IPS-NIHi11 (cell line): ENCODE measurements at regions not wholly inside any gene's neighbourhood (a gene's known extent, or its start where the extent isn't known, plus 50 kb on each side); places are given as distances from the start of the nearest gene placed in this dataset.

ENCODE experiments used
- DNase-seq: peaks from one replicate; pipeline ENCODE4 v3.0.0; 2012; ENCODE audit warnings: mixed read lengths, low spot score

GRCh38 chr2:62302631-62303435 is 106.9 kb downstream of the B3GNT2 start:
- no peak for DNase-seq

DNA sequence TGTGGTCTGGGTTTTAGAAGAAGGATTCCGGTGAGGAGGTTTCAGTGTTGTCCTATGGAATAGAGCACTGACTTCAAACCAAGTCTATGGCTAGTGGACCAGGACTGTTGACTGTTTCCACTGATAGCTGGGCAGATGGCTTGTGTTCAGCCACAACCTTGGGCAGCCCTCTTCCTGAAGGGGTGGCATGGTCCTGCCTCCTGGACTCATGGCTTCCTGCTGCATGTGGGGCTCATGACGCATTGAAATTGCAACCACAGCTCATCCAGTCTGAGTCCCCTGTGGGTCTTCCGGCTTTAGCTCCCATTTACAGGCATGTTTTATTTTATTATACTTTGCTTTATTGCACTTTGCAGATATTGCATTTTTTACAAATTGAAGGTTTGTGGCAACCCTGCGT is 105.0 kb downstream of the B3GNT2 start:
- DNase-seq, result no peak

DNA sequence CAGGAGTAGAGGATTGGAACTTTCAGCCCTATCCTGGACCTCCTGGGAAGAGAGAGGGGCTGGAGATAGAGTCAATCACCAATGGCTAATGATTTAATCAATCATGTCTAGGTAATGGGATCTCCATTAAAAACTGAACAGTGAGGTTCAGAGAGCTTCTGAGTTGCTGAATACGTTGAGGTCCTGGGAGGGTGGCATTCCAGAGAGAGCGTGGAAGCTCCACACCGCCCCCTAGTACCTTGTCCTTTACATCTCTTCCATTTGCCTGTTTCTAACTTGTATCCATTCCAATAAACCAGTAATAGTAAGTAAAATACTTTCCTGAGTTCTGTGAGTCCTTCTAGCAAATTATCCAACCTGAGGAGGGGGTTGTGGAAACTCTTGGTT is 101.7 kb downstream of the B3GNT2 start:
- DNase-seq, result peak; percentile 61

DNA sequence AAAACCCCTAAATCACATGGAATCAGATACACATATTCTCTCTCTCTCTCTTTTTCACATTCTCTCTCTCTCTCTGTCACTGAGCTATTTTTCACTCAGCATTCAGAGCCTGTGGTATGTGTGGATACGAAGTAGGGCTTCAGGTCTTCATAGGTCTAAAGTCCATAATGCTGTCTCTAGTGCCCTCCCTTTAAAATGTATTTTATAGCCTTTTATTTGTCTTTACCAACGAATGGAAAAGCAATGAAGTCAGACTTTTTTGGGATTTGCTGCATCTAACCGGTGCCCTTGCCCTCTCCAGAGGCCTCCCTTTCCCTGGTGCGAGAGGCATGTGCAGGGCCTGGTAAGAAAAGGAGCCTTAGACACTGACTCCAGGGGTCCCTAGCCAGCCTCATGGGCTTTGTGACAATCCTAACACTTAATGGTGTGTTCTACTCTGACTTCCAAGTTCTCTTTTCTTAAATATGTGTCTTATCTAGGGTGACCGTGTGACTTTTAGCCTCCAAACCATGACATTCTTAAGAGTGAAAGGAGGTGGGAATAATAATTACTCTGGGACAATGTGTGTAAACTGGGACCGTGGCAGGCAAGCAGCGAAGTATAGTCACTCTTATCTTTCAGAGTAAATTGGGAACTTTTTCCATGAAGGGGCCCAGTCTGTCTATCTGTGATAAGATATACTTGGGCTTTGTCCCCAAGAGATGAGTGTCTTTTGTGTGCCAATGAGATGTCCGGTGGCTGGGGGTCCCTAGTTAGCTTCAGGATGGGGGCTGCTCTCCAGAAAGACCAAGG is 101.1 kb downstream of the B3GNT2 start:
- no peak for DNase-seq

DNA sequence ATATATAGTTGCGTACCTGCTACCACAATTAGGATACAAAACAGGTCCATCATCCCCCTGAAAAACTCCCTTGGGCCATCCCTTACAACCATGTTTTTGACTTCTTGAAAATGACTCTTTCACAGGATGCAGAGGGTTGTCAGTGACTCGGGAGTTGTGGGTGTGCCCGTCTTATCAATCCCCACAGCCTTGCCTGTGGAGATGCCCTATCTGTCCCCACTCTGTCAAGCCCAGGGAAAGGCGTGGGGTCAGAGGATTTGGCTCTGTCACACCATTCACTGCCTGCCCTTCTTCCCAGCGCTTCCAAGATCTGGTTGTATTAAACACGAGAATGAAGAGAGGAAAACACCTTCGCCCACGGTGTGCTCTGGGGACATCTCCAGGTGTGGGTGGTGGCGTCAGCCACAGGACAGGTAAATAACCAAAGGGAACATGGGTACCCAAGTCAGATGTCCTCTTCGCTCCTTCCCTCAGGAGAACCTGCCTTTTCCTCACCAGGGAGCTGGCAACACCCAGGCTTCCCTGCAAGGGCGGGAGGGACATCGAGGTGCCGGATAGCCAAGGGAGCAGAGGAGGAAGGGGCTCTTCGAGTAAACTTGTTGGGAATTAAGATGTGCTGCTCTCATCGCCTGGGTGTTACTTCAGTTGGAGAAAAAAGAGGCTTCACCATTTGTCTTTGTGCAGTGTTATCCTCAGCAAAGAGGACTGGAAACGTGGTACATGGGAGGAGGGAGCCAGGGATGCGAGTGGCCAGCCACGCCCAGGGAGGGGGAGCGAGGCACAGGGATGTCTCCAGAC is 100.3 kb downstream of the B3GNT2 start:
- no peak for DNase-seq

- peak; percentile 87 for DNase-seq
These were observed 97.8 kb downstream of the B3GNT2 start for GRCh38 chr2:62293490-62294271.

DNA sequence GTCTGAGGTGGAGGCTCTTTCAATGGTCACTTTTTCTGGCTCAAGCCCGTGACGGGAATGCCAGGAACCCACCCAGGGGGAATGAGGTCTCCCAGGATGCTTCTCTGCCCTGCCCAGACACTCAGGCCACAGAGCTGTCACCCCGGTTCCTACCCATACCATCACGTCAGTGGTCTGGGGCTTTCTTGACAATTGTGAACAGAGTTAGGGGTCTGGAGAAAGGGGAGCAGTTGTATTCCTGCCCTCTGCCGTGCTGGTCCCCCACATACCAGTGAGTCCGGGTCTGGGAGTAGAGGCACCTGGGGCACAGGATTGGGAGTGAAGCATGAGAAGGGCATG is 97.2 kb downstream of the B3GNT2 start:
- no peak for DNase-seq

- no peak for DNase-seq
These were observed 96.3 kb downstream of the B3GNT2 start for GRCh38 chr2:62292190-62292589.

DNA sequence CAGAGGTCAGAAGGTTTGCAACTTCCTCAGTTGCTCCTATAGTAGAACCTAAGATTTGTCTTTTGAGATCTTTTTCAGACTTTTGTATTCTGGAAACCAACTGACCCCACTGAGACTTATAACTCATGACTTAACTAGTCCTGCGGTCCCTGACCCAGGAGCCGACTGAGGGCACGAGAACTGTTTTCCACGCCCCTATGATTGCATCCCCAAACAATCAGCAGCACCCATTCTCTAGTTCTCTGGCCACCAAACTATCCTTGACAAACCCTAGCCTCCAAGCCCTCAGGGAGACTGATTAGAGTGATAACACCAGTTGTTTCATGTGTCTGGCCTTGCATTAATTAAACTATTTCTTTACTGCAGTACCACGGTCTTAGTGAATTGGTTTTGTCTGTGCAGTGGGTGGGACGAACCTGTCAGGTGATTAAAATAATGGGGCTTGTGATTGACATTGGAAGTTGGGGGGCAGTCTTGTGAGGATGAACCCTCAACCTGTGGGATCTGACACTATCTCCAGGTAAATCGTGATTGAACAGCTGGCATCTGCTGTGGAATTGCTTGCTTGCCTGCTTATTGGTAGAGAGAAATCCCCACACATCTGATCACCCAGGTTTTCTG is 95.7 kb downstream of the B3GNT2 start:
- no peak for DNase-seq

DNA sequence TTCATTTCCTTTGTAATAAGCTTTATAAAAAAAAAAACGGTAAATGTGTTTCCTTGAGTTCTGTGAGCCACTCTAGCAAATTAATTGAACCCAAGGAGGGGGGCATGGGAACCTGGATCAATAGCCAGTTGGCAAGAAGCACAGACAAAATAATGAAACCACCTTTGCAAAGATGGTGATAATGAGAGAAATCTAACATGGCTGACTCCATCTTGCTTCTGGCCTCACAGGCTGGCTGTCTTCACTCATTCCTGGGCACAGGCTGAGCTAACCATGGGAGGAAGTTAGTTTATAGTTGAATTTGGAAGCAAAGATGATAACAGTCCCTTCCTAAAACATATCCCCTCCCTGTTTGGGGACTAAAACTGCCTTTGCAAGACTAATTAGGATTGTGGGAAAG is 95.1 kb downstream of the B3GNT2 start:
- no peak for DNase-seq

- DNase-seq, result no peak
These were observed 92.3 kb downstream of the B3GNT2 start for GRCh38 chr2:62287899-62288880.

DNA sequence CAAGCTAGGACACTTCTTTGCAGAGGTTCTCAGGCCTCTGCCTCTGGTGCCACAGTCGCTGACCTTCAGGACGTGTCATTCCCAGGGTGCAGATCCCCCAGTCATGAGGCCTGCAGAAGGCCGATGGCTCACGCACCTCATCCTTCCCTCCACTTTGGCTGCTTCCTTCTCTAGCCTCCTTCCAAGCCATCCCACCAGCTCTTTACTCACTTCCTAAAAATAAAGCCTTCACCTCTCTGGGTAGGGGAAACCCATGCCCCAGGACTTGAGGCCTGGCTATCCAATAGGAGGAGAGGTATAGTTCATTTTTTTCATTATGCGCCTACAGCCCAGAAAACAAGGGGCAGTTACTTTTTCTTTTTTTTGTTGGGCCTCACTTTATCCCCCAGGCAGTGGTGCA is 91.4 kb downstream of the B3GNT2 start:
- DNase-seq, result no peak

- DNase-seq, result no peak
These were observed 90.3 kb downstream of the B3GNT2 start for GRCh38 chr2:62286089-62286785.

- no peak for DNase-seq
These were observed 89.1 kb downstream of the B3GNT2 start for GRCh38 chr2:62284980-62285379.

DNA sequence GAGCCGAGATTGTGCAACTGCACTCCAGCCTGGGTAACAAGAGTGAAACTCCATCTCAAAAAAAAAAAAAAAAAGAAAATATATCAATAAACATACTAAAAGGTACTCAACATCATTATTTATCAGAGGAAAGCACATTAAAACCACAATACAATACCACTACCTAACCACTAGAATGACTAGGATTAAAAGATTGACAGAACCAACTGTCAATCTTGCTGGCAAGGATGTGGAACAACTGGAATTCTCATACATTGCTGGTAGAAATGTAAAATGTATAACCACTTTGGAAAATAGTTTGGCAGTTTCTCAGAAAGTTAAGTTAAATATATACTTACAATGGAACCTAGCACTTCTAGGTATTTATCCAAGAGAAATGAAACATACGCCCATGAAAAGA is 88.6 kb downstream of the B3GNT2 start:
- no peak for DNase-seq

DNA sequence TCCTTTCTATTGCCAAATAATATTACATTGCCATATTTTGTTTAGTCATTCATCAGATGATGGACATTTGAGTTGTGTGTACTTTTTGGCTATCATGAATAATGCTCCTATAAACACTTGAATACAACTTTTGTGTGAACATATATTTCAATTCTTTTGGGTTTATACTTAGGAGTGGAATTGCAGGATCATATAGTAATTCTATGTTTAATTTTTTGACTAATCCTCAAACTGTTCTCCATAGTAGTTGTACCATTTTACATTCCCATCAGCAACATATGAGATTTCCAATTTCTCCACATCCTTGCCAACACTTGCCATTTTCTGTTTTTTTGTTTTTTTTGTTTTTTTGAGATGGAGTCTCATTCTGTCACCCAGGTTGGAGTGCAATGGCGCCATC is 87.2 kb downstream of the B3GNT2 start:
- no peak for DNase-seq

DNA sequence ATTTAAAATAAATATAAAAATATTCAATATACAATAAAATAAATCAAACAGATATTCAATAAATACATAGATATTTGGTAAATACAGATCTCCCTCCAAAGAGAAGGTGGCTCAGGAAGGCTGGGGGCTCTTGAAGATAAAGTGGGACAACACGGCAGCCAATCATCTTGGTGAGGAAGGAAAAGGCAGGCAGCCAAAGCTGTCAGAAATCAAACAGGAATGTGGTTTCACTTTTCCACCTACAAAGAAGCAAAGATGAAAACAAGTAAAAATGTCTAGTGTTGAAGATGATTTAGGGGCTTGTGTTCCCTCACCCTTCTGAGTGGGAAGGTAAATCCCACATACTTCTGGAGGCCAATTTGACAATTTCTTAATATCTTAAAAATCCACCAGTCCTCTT is 85.7 kb downstream of the B3GNT2 start:
- no peak for DNase-seq

DNA sequence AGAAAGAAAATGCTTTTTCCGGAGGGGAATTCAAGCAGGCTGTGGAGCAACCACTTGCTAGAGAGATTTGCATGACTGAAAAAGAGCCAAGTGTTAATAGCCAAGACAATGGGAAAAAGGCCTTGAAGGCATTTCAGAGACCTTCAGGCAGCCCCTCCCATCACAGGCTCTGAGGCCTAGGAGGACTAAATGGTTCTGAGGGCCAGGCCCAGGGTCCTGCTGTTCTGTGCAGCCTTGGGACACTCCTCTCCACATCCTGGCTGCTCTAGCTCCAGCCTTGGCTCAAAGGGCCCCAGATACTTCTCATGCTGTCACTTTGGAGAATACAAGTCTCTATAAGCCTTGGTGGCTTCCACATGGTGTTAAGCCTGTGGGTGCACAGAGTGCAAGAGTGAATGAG is 81.8 kb downstream of the B3GNT2 start:
- no peak for DNase-seq
